ENCODE measurements at regions not wholly inside any gene's neighbourhood (a gene's known extent, or its start where the extent isn't known, plus 50 kb on each side); places are given as distances from the start of the nearest gene placed in this dataset.

GRCh38 chr15:85976102-85976501, 103.6 kb upstream of the AGBL1 start (continued):
- TF ChIP-seq TAF1 (IDR thresholded peaks at IDR 0.05; ENCODE audit: borderline replicate concordance, low read depth, low read length), result no peak

GRCh38 chr15:85976986-85977385, 102.7 kb upstream of the AGBL1 start:
- peak; percentile 53; the same call in 1 of the 2 replicates for TF ChIP-seq FOXM1 (IDR thresholded peaks at IDR 0.05; ENCODE audit: low read depth)
- TF ChIP-seq TCF12 (IDR thresholded peaks at IDR 0.05), result peak; percentile 81
- no peak for TF ChIP-seq NRF1 (IDR thresholded peaks at IDR 0.05; ENCODE audit: low read depth, low read length)
- peak; percentile 90 for TF ChIP-seq FOSL2 (IDR thresholded peaks at IDR 0.05; ENCODE audit: borderline replicate concordance, low read depth)
- TF ChIP-seq USF2 (IDR thresholded peaks at IDR 0.05; ENCODE audit: borderline replicate concordance, low read depth, low read length), result no peak
- TF ChIP-seq MEF2A (IDR thresholded peaks at IDR 0.05; ENCODE audit: borderline replicate concordance, low read depth), result no peak
- no peak for TF ChIP-seq SIN3A (IDR thresholded peaks at IDR 0.05; ENCODE audit: borderline replicate concordance, low read depth, low read length)
- TF ChIP-seq PBX3 (IDR thresholded peaks at IDR 0.05), result peak; percentile 63
- TF ChIP-seq SMC3 (IDR thresholded peaks at IDR 0.05; ENCODE audit: low read depth, low read length), result no peak
- peak; percentile 35; the same call in 1 of the 2 replicates for TF ChIP-seq NFIC (IDR thresholded peaks at IDR 0.05; ENCODE audit: borderline replicate concordance)
- peak; percentile 91 for TF ChIP-seq JUND (IDR thresholded peaks at IDR 0.05)
- TF ChIP-seq EP300 (IDR thresholded peaks at IDR 0.05; ENCODE audit: borderline replicate concordance in 1 of 2, low read depth in 1 of 2, low read length in 1 of 2), result peak in 1 of 2 experiments; percentile 77; a peak in 2 of 4 replicates
- peak; percentile 67 for TF ChIP-seq TEAD4 (IDR thresholded peaks at IDR 0.05; ENCODE audit: borderline replicate concordance, insufficient read depth)
- no peak for TF ChIP-seq CHD2 (IDR thresholded peaks at IDR 0.05; ENCODE audit: low read length, partially characterized antibody)
- Histone ChIP-seq H3K9me2 (no peaks in the 10 kb centered on the region), H3K9ac (no peak overlapping the region), H3K4me3 (ENCODE audit: low read depth in 2 of 2, low read length in 1 of 2) (no peak overlapping the region), H3K4me1 (ENCODE audit: control insufficient read depth in 1 of 2, insufficient read depth in 2 of 2, low read depth in 1 of 2, low read length in 1 of 2) (no peaks in the 10 kb centered on the region), H3F3A (replicated peaks; ENCODE audit: insufficient read depth) (peaks cover 11% of the 10 kb centered on the region), H3K27me3 (ENCODE audit: insufficient read depth) (no peaks in the 10 kb centered on the region), H3K9me3 (no peaks in the 10 kb centered on the region), H3K79me2 (ENCODE audit: insufficient read depth) (no peaks in the 10 kb centered on the region), H3K4me2 (no peak overlapping the region), H4K20me1 (ENCODE audit: insufficient read depth) (no peaks in the 10 kb centered on the region), H3K36me3 (replicated peaks in 1 of 2; ENCODE audit: control insufficient read depth in 1 of 2, insufficient read depth in 2 of 2, low read length in 1 of 2) (no peaks in the 10 kb centered on the region), H2AFZ (ENCODE audit: low read depth) (no peak overlapping the region), H3K27ac (ENCODE audit: low read depth in 2 of 2, low read length in 1 of 2) (peak overlapping the region in 1 of 2 experiments; percentile 41; a peak in 1 of 4 replicates)
- WGBS (ENCODE audit: low lambda C conversion rate), result 14% methylated on average over 3 of the region's 3 CpGs
- CTCF ChIA-PET, result no interaction called here
- no peak for DNase-seq
- POLR2A ChIA-PET, result no interaction called here

GRCh38 chr15:85977586-85977985, 102.1 kb upstream of the AGBL1 start:
- Histone ChIP-seq H3F3A (replicated peaks; ENCODE audit: insufficient read depth) (peaks cover 11% of the 10 kb centered on the region), H3K4me2 (no peak overlapping the region), H2AFZ (ENCODE audit: low read depth) (no peak overlapping the region), H4K20me1 (ENCODE audit: insufficient read depth) (no peaks in the 10 kb centered on the region), H3K9me2 (no peaks in the 10 kb centered on the region), H3K9ac (no peak overlapping the region), H3K27me3 (ENCODE audit: insufficient read depth) (no peaks in the 10 kb centered on the region), H3K4me3 (ENCODE audit: low read depth in 2 of 2, low read length in 1 of 2) (no peak overlapping the region), H3K9me3 (no peaks in the 10 kb centered on the region), H3K36me3 (replicated peaks in 1 of 2; ENCODE audit: control insufficient read depth in 1 of 2, insufficient read depth in 2 of 2, low read length in 1 of 2) (no peaks in the 10 kb centered on the region), H3K79me2 (ENCODE audit: insufficient read depth) (no peaks in the 10 kb centered on the region), H3K27ac (ENCODE audit: low read depth in 2 of 2, low read length in 1 of 2) (peak overlapping the region in 1 of 2 experiments; percentile 25; a peak in 1 of 4 replicates), H3K4me1 (ENCODE audit: control insufficient read depth in 1 of 2, insufficient read depth in 2 of 2, low read depth in 1 of 2, low read length in 1 of 2) (no peaks in the 10 kb centered on the region)
- no peak for DNase-seq
- ChIA-PET CTCF (no interaction called here), POLR2A (no interaction called here)
- WGBS (ENCODE audit: low lambda C conversion rate), result 47% methylated on average over 2 of the region's 2 CpGs
- TF ChIP-seq IRF3 (IDR thresholded peaks at IDR 0.05; ENCODE audit: low read depth, low read length) (no peak), CTCF (IDR thresholded peaks at IDR 0.05) (no peak), FOXM1 (IDR thresholded peaks at IDR 0.05; ENCODE audit: low read depth) (no peak)

All from SK-N-SH (cell line).